GM12873 (cell line): ENCODE measurements at regions not wholly inside any gene's neighbourhood (a gene's known extent, or its start where the extent isn't known, plus 50 kb on each side); places are given as distances from the start of the nearest gene placed in this dataset.

Experiments
- CTCF ChIP-seq: IDR thresholded peaks from 2 replicates; pipeline ENCODE4 v1.5.1; 2012; ENCODE audit warnings: low read depth, mild to moderate bottlenecking, moderate library complexity, low read length, control low read depth; ENCODE audit not compliant: insufficient read depth; ENCODE audit errors: missing control alignments

- no peak for TF ChIP-seq CTCF
Observed at GRCh38 chr4:156173937-156174336, 220.3 kb upstream of the CTSO start.

GRCh38 chr4:156173486-156173885 lies 219.8 kb upstream of the CTSO start:
- no peak for TF ChIP-seq CTCF

- no peak for TF ChIP-seq CTCF
Observed at GRCh38 chr4:156169861-156170260, 216.2 kb upstream of the CTSO start.

GRCh38 chr4:156169011-156169410 lies 215.3 kb upstream of the CTSO start:
- peak; percentile 73 for TF ChIP-seq CTCF

- TF ChIP-seq CTCF, result no peak
Observed at GRCh38 chr4:156168288-156168687, 214.6 kb upstream of the CTSO start.

GRCh38 chr4:156158747-156159146 lies 205.1 kb upstream of the CTSO start:
- TF ChIP-seq CTCF, result no peak

GRCh38 chr4:156154978-156155377 lies 201.3 kb upstream of the CTSO start:
- no peak for TF ChIP-seq CTCF
